Body of pancreas (tissue), 4 donors: ENCODE measurements at regions not wholly inside any gene's neighbourhood (a gene's known extent, or its start where the extent isn't known, plus 50 kb on each side); places are given as distances from the start of the nearest gene placed in this dataset.

Source experiments
- ATAC-seq: fragments of 150-250 bp; one replicate; pipeline ENCODE4 v1.9.1; 2016
- DNase-seq, 4 donors: peaks; one replicate each; pipeline ENCODE4 v3.0.0-alpha.2; 2019
- H3K27ac ChIP-seq, 4 donors: fragments of 200-600 bp; sonication (generic); 1 replicate in 3 of 4; 2 replicates in 1 of 4; pipeline versions ENCODE4 v1.5.1 to v1.6.1; 2016 to 2019; ENCODE audit warnings: mild to moderate bottlenecking in 1 of 4, mixed read lengths in 1 of 4, moderate library complexity in 1 of 4
- H3K27me3 ChIP-seq, 2 donors: fragments of 200-600 bp; sonication (generic); one replicate each; pipeline ENCODE4 v1.6.0; 2016; ENCODE audit warnings: mild to moderate bottlenecking in 1 of 2
- H3K36me3 ChIP-seq, 2 donors: fragments of 200-600 bp; sonication (generic); replicated peaks in 1 of 2; 2 replicates each; pipeline ENCODE4 v1.5.1; 2016; ENCODE audit warnings: low read depth in 2 of 2; ENCODE audit not compliant: insufficient read depth in 1 of 2
- H3K4me1 ChIP-seq: fragments of 200-600 bp; sonication (generic); one replicate; pipeline ENCODE4 v1.6.0; 2016
- H3K4me3 ChIP-seq, 2 donors: fragments of 200-600 bp; sonication (generic); 1 replicate in 1 of 2; 2 replicates in 1 of 2; pipeline ENCODE4 v1.5.1; 2016 to 2019
- H3K9me3 ChIP-seq, 3 donors: fragments of 200-600 bp; sonication (generic); 1 replicate in 2 of 3; 2 replicates in 1 of 3; pipeline ENCODE4 v1.5.1; 2016
- CTCF ChIP-seq, 7 experiments: fragments of 450-650 bp in 4 of 7; fragments of 200-600 bp in 3 of 7; sonication (generic) in 3 of 7; IDR thresholded peaks; one replicate each; pipeline ENCODE4 v1.5.1; 2016 to 2019; ENCODE audit warnings: antibody characterized with exemption in 7 of 7
- POLR2A ChIP-seq, 3 donors: fragments of 450-650 bp; IDR thresholded peaks; one replicate each; pipeline ENCODE4 v1.6.1; 2016; ENCODE audit warnings: antibody characterized with exemption in 3 of 3, mild to moderate bottlenecking in 2 of 3
- WGBS, 2 donors: methylation state at CpG; one replicate each; pipeline ENCODE4 v1.1.5; 2017; 5-methylcytosine and 5-hydroxymethylcytosine counted together
- intact Hi-C: fragments of 100-400 bp; cut with DNase I; formaldehyde crosslinking; loops from one replicate; pipeline ENCODE4 v1.15.1; 2023

GRCh38 chr5:175253597-175253996 is 190.4 kb downstream of the DRD1 start:
- 52 to 61% methylated on average over 8 of the region's 8 CpGs for WGBS, 2 donors
- intact Hi-C loops: no loop called here
- no peaks in the 10 kb centered on the region for H3K36me3 ChIP-seq
- H3K9me3 ChIP-seq: no peaks in the 10 kb centered on the region
- H3K4me3 ChIP-seq: no peak overlapping the region
- no peak overlapping the region for H3K27ac ChIP-seq
- no peaks in the 10 kb centered on the region for H3K4me1 ChIP-seq
- DNase-seq: no peak
- H3K27me3 ChIP-seq: no peaks in the 10 kb centered on the region
- ATAC-seq: no peak
- no peak for TF ChIP-seq CTCF (IDR thresholded peaks at IDR 0.05)
- TF ChIP-seq POLR2A (IDR thresholded peaks at IDR 0.05): no peak

GRCh38 chr5:175252234-175252805 is 191.7 kb downstream of the DRD1 start:
- Histone ChIP-seq H3K4me1 (no peaks in the 10 kb centered on the region), H3K9me3 (no peaks in the 10 kb centered on the region), H3K4me3 (no peak overlapping the region), H3K36me3 (no peaks in the 10 kb centered on the region), H3K27ac (no peak overlapping the region), H3K27me3 (no peaks in the 10 kb centered on the region)
- intact Hi-C loops: no loop called here
- no peak for ATAC-seq
- WGBS, 2 donors: 73 to 76% methylated on average over 4 of the region's 4 CpGs
- TF ChIP-seq POLR2A (IDR thresholded peaks at IDR 0.05): no peak
- TF ChIP-seq CTCF (IDR thresholded peaks at IDR 0.05): no peak
- no peak for DNase-seq

- Histone ChIP-seq H3K27me3 (no peaks in the 10 kb centered on the region), H3K36me3 (no peaks in the 10 kb centered on the region)
Observed at GRCh38 chr5:175250426-175250825, 193.6 kb downstream of the DRD1 start.

GRCh38 chr5:175248416-175248905 is 195.5 kb downstream of the DRD1 start:
- H3K27ac ChIP-seq: no peak overlapping the region
- H3K4me1 ChIP-seq: no peaks in the 10 kb centered on the region
- H3K27me3 ChIP-seq: no peaks in the 10 kb centered on the region
- ATAC-seq: no peak
- 73 to 77% methylated on average over 6 of the region's 6 CpGs for WGBS, 2 donors
- no peaks in the 10 kb centered on the region for H3K9me3 ChIP-seq
- H3K36me3 ChIP-seq: no peaks in the 10 kb centered on the region
- TF ChIP-seq POLR2A (IDR thresholded peaks at IDR 0.05): no peak
- TF ChIP-seq CTCF (IDR thresholded peaks at IDR 0.05): no peak
- DNase-seq: no peak
- no peak overlapping the region for H3K4me3 ChIP-seq
- intact Hi-C loops: no loop called here

More at GRCh38 chr5:175250426-175250825, 193.6 kb downstream of the DRD1 start:
- H3K4me3 ChIP-seq: no peak overlapping the region
- ATAC-seq (no peak), DNase-seq (no peak)
- H3K4me1 ChIP-seq: no peaks in the 10 kb centered on the region
- no peak overlapping the region for H3K27ac ChIP-seq
- 56 to 57% methylated on average over 4 of the region's 4 CpGs for WGBS, 2 donors
- no peaks in the 10 kb centered on the region for H3K9me3 ChIP-seq
- intact Hi-C loops: no loop called here
- TF ChIP-seq POLR2A (IDR thresholded peaks at IDR 0.05): no peak
- TF ChIP-seq CTCF (IDR thresholded peaks at IDR 0.05): no peak

GRCh38 chr5:175246889-175247520 is 197.0 kb downstream of the DRD1 start:
- Histone ChIP-seq H3K27me3 (no peaks in the 10 kb centered on the region), H3K4me1 (no peaks in the 10 kb centered on the region), H3K9me3 (no peaks in the 10 kb centered on the region), H3K4me3 (no peak overlapping the region), H3K27ac (no peak overlapping the region), H3K36me3 (no peaks in the 10 kb centered on the region)
- ATAC-seq (no peak), DNase-seq (no peak)
- intact Hi-C loops: no loop called here
- 50 to 54% methylated on average over 4 of the region's 4 CpGs for WGBS, 2 donors
- TF ChIP-seq CTCF (IDR thresholded peaks at IDR 0.05): no peak
